Esophagus muscularis mucosa (tissue), 4 donors: ENCODE measurements at regions not wholly inside any gene's neighbourhood (a gene's known extent, or its start where the extent isn't known, plus 50 kb on each side); places are given as distances from the start of the nearest gene placed in this dataset.

Experiments used
- DNase-seq: peaks from one replicate; pipeline ENCODE4 v3.0.0-alpha.2; 2017; ENCODE audit errors: extremely low spot score
- H3K27ac ChIP-seq, 4 donors: fragments of 200-600 bp; sonication (generic); replicated peaks in 1 of 4; 1 replicate in 3 of 4; 2 replicates in 1 of 4; pipeline ENCODE4 v1.5.1; 2016 to 2019; ENCODE audit warnings: mild to moderate bottlenecking in 1 of 4
- H3K27me3 ChIP-seq, 4 donors: fragments of 200-600 bp; sonication (generic); one replicate each; pipeline versions ENCODE4 v1.5.1 to v1.6.0; 2016 to 2019
- H3K36me3 ChIP-seq, 4 donors: fragments of 200-600 bp; sonication (generic); one replicate each; pipeline ENCODE4 v1.5.1; 2016 to 2019
- H3K4me1 ChIP-seq, 4 donors: fragments of 200-600 bp; sonication (generic); one replicate each; pipeline ENCODE4 v1.5.1; 2016 to 2019
- H3K4me3 ChIP-seq, 4 donors: fragments of 200-600 bp; sonication (generic); 1 replicate in 2 of 4; 2 replicates in 2 of 4; pipeline ENCODE4 v1.5.1; 2016 to 2019; ENCODE audit warnings: mild to moderate bottlenecking in 4 of 4, moderate library complexity in 1 of 4
- H3K9me3 ChIP-seq, 4 donors: fragments of 200-600 bp; sonication (generic); 1 replicate in 3 of 4; 2 replicates in 1 of 4; pipeline ENCODE4 v1.5.1; 2016 to 2019
- CTCF ChIP-seq, 3 experiments: fragments of 200-600 bp in 2 of 3; fragments of 450-650 bp in 1 of 3; sonication (generic) in 2 of 3; IDR thresholded peaks; one replicate each; pipeline ENCODE4 v1.5.1; 2017 to 2019; ENCODE audit warnings: antibody characterized with exemption in 3 of 3, mild to moderate bottlenecking in 2 of 3, moderate library complexity in 1 of 3
- EP300 ChIP-seq: sonication (generic); formaldehyde crosslinking; IDR thresholded peaks from one replicate; pipeline ENCODE4 v1.6.1; 2017; ENCODE audit warnings: antibody characterized with exemption
- POLR2A ChIP-seq: fragments of 450-650 bp; IDR thresholded peaks from one replicate; pipeline ENCODE4 v1.6.1; 2017; ENCODE audit warnings: antibody characterized with exemption, moderate library complexity, mild to moderate bottlenecking, low read depth
- POLR2AphosphoS5 ChIP-seq, 2 donors: sonication (generic); formaldehyde crosslinking; IDR thresholded peaks; one replicate each; pipeline ENCODE4 v1.6.1; 2017; ENCODE audit warnings: antibody characterized with exemption in 2 of 2
- WGBS: methylation state at CpG from one replicate; pipeline ENCODE4 v1.1.5; 2018; 5-methylcytosine and 5-hydroxymethylcytosine counted together
- intact Hi-C: fragments of 100-400 bp; cut with DNase I; formaldehyde crosslinking; loops from one replicate; pipeline ENCODE4 v1.15.1; 2023

GRCh38 chr13:30151388-30151787 lies 156.0 kb downstream of the KATNAL1 start:
- Histone ChIP-seq H3K36me3 (no peaks in the 10 kb centered on the region), H3K4me3 (no peak overlapping the region), H3K27ac (no peak overlapping the region), H3K27me3 (peaks cover 0 to 6% (median 0%) of the 10 kb centered on the region in 4 donors), H3K9me3 (no peaks in the 10 kb centered on the region), H3K4me1 (no peaks in the 10 kb centered on the region)
- DNase-seq = no peak
- WGBS = 73% methylated on average over 5 of the region's 5 CpGs
- intact Hi-C loops = no loop called here
- TF ChIP-seq EP300 = no peak
- TF ChIP-seq CTCF (IDR thresholded peaks at IDR 0.05) = no peak
- no peak for TF ChIP-seq POLR2A
- no peak for TF ChIP-seq POLR2AphosphoS5 (IDR thresholded peaks at IDR 0.05)

- intact Hi-C loops = no loop called here
- no peak for TF ChIP-seq EP300
- TF ChIP-seq POLR2AphosphoS5 (IDR thresholded peaks at IDR 0.05) = no peak
- no peak for TF ChIP-seq CTCF (IDR thresholded peaks at IDR 0.05)
- no peak for TF ChIP-seq POLR2A
- DNase-seq = no peak
- H3K4me3 ChIP-seq = no peak overlapping the region
- no peaks in the 10 kb centered on the region for H3K9me3 ChIP-seq
- no peak overlapping the region for H3K27ac ChIP-seq
- H3K36me3 ChIP-seq = no peaks in the 10 kb centered on the region
- WGBS = 100% methylated on average over 2 of the region's 2 CpGs
- peaks cover 0 to under 1% (median 0%) of the 10 kb centered on the region in 4 donors for H3K4me1 ChIP-seq
- peaks cover 0 to 6% (median 0%) of the 10 kb centered on the region in 4 donors for H3K27me3 ChIP-seq
These were observed 158.1 kb downstream of the KATNAL1 start for GRCh38 chr13:30149248-30149647.

GRCh38 chr13:30148786-30149185 lies 158.6 kb downstream of the KATNAL1 start:
- WGBS = 92% methylated on average over 8 of the region's 8 CpGs
- intact Hi-C loops = no loop called here
- Histone ChIP-seq H3K4me3 (no peak overlapping the region), H3K36me3 (no peaks in the 10 kb centered on the region), H3K27me3 (peaks cover 0 to 1% (median 0%) of the 10 kb centered on the region in 4 donors), H3K9me3 (no peaks in the 10 kb centered on the region), H3K27ac (no peak overlapping the region), H3K4me1 (peaks cover 0 to 5% (median 3%) of the 10 kb centered on the region in 4 donors)
- DNase-seq = no peak
- no peak for TF ChIP-seq POLR2A
- no peak for TF ChIP-seq POLR2AphosphoS5 (IDR thresholded peaks at IDR 0.05)
- TF ChIP-seq EP300 = no peak
- no peak for TF ChIP-seq CTCF (IDR thresholded peaks at IDR 0.05)

- intact Hi-C loops = no loop called here
- Histone ChIP-seq H3K36me3 (no peaks in the 10 kb centered on the region), H3K27me3 (no peaks in the 10 kb centered on the region), H3K4me3 (no peak overlapping the region), H3K27ac (no peak overlapping the region), H3K4me1 (peaks cover under 1 to 11% (median 9%) of the 10 kb centered on the region in 4 donors), H3K9me3 (no peaks in the 10 kb centered on the region)
- TF ChIP-seq POLR2A = no peak
- no peak for TF ChIP-seq EP300
- no peak for TF ChIP-seq CTCF (IDR thresholded peaks at IDR 0.05)
- TF ChIP-seq POLR2AphosphoS5 (IDR thresholded peaks at IDR 0.05) = no peak
- no peak for DNase-seq
- WGBS = 88% methylated on average over 9 of the region's 9 CpGs
These were observed 159.1 kb downstream of the KATNAL1 start for GRCh38 chr13:30148171-30148754.

GRCh38 chr13:30147421-30147820 lies 159.9 kb downstream of the KATNAL1 start:
- no peaks in the 10 kb centered on the region for H3K27me3 ChIP-seq
- H3K27ac ChIP-seq = no peak overlapping the region
- intact Hi-C loops = no loop called here
- peaks cover 9 to 19% (median 17%) of the 10 kb centered on the region in 4 donors for H3K4me1 ChIP-seq
- no peak for DNase-seq
- no peaks in the 10 kb centered on the region for H3K36me3 ChIP-seq
- H3K9me3 ChIP-seq = no peaks in the 10 kb centered on the region
- 100% methylated on average over 2 of the region's 2 CpGs for WGBS
- TF ChIP-seq POLR2AphosphoS5 (IDR thresholded peaks at IDR 0.05) = no peak
- no peak for TF ChIP-seq CTCF (IDR thresholded peaks at IDR 0.05)
- no peak for TF ChIP-seq POLR2A
- no peak for TF ChIP-seq EP300
- H3K4me3 ChIP-seq = no peak overlapping the region
